ENCODE measurements at regions not wholly inside any gene's neighbourhood (a gene's known extent, or its start where the extent isn't known, plus 50 kb on each side); places are given as distances from the start of the nearest gene placed in this dataset.

GRCh38 chr3:177977381-177978158 lies 558.7 kb upstream of the KCNMB2 start:
- FAIRE-seq (no peak), DNase-seq (ENCODE audit: insufficient read length) (no peak)
- TF ChIP-seq POLR2A (IDR thresholded peaks at IDR 0.05; ENCODE audit: low read depth, low read length) (no peak), TAF1 (IDR thresholded peaks at IDR 0.05; ENCODE audit: borderline replicate concordance, low read depth, low read length) (no peak), POLR2AphosphoS5 (IDR thresholded peaks at IDR 0.05; ENCODE audit: low read depth, low read length) (no peak)

- no peak for DNase-seq (ENCODE audit: insufficient read length)
- TF ChIP-seq TAF1 (IDR thresholded peaks at IDR 0.05; ENCODE audit: borderline replicate concordance, low read depth, low read length) (no peak), POLR2AphosphoS5 (IDR thresholded peaks at IDR 0.05; ENCODE audit: low read depth, low read length) (no peak), POLR2A (IDR thresholded peaks at IDR 0.05; ENCODE audit: low read depth, low read length) (no peak)
- FAIRE-seq = no peak
Measured at GRCh38 chr3:177978946-177979345, 557.3 kb upstream of the KCNMB2 start.

DNA sequence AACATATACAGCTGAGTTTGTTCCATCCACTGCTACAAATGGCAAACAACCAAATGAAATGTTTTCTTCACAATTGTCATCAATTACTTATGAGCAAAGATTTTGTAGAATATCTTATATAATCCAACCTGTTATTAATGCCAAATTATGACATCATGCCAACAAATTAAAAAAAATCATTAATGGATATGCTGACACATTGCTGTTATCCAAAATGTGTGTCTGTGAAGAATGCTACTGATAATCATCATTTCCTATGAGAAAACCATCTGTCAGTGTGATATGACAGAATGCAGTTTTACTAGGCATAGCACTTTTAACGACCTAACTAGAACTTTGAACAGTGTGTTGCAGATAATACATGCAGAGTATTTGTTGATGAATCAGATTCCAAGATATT lies 556.5 kb upstream of the KCNMB2 start:
- TF ChIP-seq TAF1 (IDR thresholded peaks at IDR 0.05; ENCODE audit: borderline replicate concordance, low read depth, low read length) (no peak), POLR2A (IDR thresholded peaks at IDR 0.05; ENCODE audit: low read depth, low read length) (no peak), POLR2AphosphoS5 (IDR thresholded peaks at IDR 0.05; ENCODE audit: low read depth, low read length) (no peak)
- DNase-seq (ENCODE audit: insufficient read length) = no peak
- no peak for FAIRE-seq

DNA sequence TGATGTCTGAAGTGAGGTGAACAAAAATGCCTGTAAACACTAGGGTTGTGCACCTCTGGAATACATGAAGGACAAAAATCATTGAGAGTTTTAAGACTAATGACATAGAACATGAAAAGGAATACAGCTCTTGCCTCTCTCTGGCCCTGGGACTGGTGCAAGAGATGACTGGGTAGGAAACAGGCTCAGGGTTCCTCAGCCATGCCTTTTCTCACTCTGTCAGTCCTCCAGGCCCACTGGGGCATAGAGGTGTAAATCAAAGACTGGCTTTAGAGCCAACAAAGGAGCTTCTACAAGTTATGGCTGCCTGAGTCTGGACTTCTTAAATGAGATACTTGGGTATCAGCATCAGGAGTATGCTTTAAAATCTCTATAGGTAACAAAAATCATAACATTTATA lies 554.7 kb upstream of the KCNMB2 start:
- TF ChIP-seq POLR2A (IDR thresholded peaks at IDR 0.05; ENCODE audit: low read depth, low read length) (no peak), TAF1 (IDR thresholded peaks at IDR 0.05; ENCODE audit: borderline replicate concordance, low read depth, low read length) (no peak), POLR2AphosphoS5 (IDR thresholded peaks at IDR 0.05; ENCODE audit: low read depth, low read length) (no peak)
- no peak for FAIRE-seq

GRCh38 chr3:177982034-177982433 lies 554.2 kb upstream of the KCNMB2 start:
- FAIRE-seq = no peak
- no peak for DNase-seq (ENCODE audit: insufficient read length)
- no peak for TF ChIP-seq TAF1 (IDR thresholded peaks at IDR 0.05; ENCODE audit: borderline replicate concordance, low read depth, low read length)
- no peak for TF ChIP-seq POLR2AphosphoS5 (IDR thresholded peaks at IDR 0.05; ENCODE audit: low read depth, low read length)
- no peak for TF ChIP-seq POLR2A (IDR thresholded peaks at IDR 0.05; ENCODE audit: low read depth, low read length)

More for the DNA sequence above, 554.7 kb upstream of the KCNMB2 start:
- no peak for DNase-seq (ENCODE audit: insufficient read length)

DNA sequence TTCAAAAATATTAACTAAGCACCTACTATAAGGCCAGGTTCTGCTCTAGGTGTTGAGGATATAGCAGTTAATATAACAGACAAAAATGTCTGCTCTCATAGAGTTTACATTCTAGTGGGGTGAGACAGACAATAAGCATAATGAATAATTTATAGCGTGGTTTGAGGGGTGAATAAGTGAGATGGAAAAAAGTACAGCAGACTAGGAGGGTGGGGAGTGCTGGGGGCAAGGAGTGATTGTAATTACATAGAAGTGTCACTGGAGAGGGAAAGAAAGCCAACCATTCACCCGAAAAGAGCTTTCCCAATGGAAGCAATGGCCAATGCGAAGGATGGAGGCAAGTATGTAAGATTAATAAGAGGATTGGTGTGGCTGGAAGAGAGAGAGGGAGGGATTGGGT lies 552.9 kb upstream of the KCNMB2 start:
- no peak for DNase-seq (ENCODE audit: insufficient read length)
- TF ChIP-seq POLR2A (IDR thresholded peaks at IDR 0.05; ENCODE audit: low read depth, low read length) (no peak), POLR2AphosphoS5 (IDR thresholded peaks at IDR 0.05; ENCODE audit: low read depth, low read length) (no peak), TAF1 (IDR thresholded peaks at IDR 0.05; ENCODE audit: borderline replicate concordance, low read depth, low read length) (no peak)
- FAIRE-seq = no peak

DNA sequence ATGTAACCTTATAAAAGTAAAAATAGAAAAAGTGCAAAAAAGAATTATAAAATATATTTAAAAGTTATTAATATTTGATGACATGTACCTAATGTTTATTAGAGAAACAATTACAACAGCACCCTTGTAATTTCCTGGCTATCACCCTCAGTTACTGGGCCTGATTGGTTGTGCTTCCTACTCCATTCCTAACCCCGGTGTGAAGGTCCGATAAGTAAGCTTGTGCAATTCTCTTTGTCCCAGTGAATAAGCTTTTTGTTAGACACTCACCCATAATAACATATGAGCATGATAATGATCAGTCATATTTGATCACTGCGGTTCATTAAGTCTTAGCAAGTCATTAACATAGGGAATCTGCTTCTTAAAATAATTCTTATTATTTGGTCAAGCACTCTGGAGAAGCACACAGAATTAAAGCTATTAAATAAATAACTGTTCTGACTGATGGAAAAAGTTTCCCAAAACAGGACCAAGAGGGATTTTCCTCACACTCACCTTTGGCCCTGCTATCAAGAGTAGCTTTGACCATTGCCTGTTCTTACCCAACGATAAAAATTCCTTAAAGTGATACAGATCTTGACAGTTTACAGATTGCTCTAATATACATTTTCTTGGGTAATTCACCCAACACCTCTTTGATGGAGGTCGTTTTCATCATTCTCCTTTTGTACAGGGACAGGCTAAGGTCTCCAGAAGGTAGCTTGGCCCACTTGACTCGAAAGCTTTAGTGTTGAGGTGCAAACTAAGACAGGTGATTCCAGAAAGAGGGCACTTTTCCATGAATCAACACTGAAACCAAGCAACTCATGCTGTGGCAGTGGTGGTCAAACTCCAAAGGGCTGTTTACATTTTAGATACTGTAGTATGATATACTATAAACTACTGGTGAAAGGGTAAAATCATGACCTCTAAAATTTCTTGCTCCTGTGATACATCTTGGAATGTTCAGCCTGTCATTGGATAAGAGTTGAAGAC lies 543.0 kb upstream of the KCNMB2 start:
- DNase-seq (ENCODE audit: insufficient read length) (no peak), FAIRE-seq (no peak)
- no peak for TF ChIP-seq TAF1 (IDR thresholded peaks at IDR 0.05; ENCODE audit: borderline replicate concordance, low read depth, low read length)

DNA sequence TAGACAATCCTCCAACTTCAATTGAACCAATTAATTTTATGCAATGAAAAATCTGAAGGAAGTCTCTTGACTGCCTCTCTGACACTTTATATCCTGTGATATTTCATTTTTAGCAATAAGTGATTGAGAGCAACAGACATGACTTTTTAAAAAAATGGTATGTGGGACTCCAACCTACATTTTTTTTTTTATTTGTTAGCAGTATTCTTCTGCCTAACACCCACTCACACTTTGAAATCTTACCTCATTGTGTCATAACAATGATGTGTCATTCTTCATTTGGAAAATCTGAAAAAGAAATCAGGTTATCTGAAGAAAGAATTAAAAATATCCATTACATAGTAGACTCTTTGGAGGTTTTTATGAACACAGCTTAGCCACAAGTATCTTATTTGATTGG lies 541.3 kb upstream of the KCNMB2 start:
- no peak for DNase-seq (ENCODE audit: insufficient read length)
- no peak for FAIRE-seq
- no peak for TF ChIP-seq TAF1 (IDR thresholded peaks at IDR 0.05; ENCODE audit: borderline replicate concordance, low read depth, low read length)
- no peak for TF ChIP-seq POLR2A (IDR thresholded peaks at IDR 0.05; ENCODE audit: low read depth, low read length)
- no peak for TF ChIP-seq POLR2AphosphoS5 (IDR thresholded peaks at IDR 0.05; ENCODE audit: low read depth, low read length)

- DNase-seq (ENCODE audit: insufficient read length) (no peak), FAIRE-seq (no peak)
- no peak for TF ChIP-seq POLR2AphosphoS5 (IDR thresholded peaks at IDR 0.05; ENCODE audit: low read depth, low read length)
- TF ChIP-seq TAF1 (IDR thresholded peaks at IDR 0.05; ENCODE audit: borderline replicate concordance, low read depth, low read length) = no peak
- TF ChIP-seq POLR2A (IDR thresholded peaks at IDR 0.05; ENCODE audit: low read depth, low read length) = no peak
Measured at GRCh38 chr3:177995381-177996085, 540.7 kb upstream of the KCNMB2 start.

DNA sequence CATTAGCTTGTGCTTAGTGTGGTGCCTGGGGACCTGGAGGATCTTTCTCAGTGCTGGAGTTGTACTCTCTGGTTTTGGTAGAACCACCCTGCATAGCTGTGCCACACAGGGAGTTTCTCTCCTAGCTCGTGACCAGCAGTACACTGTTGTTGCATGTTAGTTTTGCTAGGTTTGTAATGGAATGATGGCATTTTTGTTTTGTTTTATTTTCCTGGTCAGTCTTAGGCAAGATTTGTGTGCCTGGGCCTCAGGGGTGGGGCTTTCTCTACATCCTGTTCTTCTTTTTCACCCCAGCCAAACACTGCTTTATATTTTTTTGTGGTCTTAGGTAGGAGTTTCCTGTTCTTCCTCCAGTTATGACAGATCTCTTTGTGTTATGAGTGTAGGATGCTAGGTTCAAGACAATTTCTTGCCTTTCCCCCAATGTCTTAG lies 534.5 kb upstream of the KCNMB2 start:
- FAIRE-seq (peak; percentile 74), DNase-seq (ENCODE audit: insufficient read length) (no peak)
- no peak for TF ChIP-seq TAF1 (IDR thresholded peaks at IDR 0.05; ENCODE audit: borderline replicate concordance, low read depth, low read length)
- TF ChIP-seq POLR2A (IDR thresholded peaks at IDR 0.05; ENCODE audit: low read depth, low read length) = no peak
- no peak for TF ChIP-seq POLR2AphosphoS5 (IDR thresholded peaks at IDR 0.05; ENCODE audit: low read depth, low read length)

DNA sequence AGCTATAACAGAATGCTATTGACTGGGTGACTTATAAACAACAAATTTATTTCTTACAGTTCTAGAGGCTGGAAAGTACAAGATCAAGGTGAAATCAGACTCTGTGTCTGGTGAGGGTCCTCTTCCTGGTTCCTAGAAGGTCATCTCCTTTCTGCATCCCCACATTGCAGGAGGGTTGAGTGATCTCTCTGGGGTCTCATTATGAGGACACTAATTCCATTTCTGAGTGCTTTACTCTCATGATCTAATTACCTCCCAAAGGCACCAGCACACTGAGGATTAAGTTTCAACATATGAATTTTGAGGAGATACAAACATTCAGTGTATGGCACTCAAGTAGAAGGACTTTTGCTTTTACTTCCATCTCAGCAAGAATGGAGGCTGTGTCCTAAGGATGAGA lies 534.1 kb upstream of the KCNMB2 start:
- TF ChIP-seq POLR2A (IDR thresholded peaks at IDR 0.05; ENCODE audit: low read depth, low read length) = no peak
- TF ChIP-seq TAF1 (IDR thresholded peaks at IDR 0.05; ENCODE audit: borderline replicate concordance, low read depth, low read length) = no peak
- TF ChIP-seq POLR2AphosphoS5 (IDR thresholded peaks at IDR 0.05; ENCODE audit: low read depth, low read length) = no peak
- FAIRE-seq = no peak
- no peak for DNase-seq (ENCODE audit: insufficient read length)
